Activated T-helper 17 cell treated with anti-CD3 and anti-CD28 coated beads, Interleukin-2, amount 50 U/mL, for 72 hours (primary cell): ENCODE measurements at regions not wholly inside any gene's neighbourhood (a gene's known extent, or its start where the extent isn't known, plus 50 kb on each side); places are given as distances from the start of the nearest gene placed in this dataset.
"Not testable (repeated sequence)": the region's sequence is repeated elsewhere in the genome, so short reads cannot be mapped to it uniquely, and the experiment has no call there.

Experiments
- ATAC-seq: fragments of 150-1000 bp; cut with Tn5 transposase; replicated peaks from 2 replicates; pipeline ENCODE4 v1.10.0; 2021; ENCODE audit warnings: mild to moderate bottlenecking, moderate library complexity
- H3K27ac Mint-ChIP-seq: one replicate; pipeline ENCODE4 v1.8.0; 2022; ENCODE audit warnings: mixed read lengths
- H3K27me3 Mint-ChIP-seq: one replicate; pipeline ENCODE4 v1.8.0; 2022; ENCODE audit warnings: mixed read lengths
- H3K36me3 Mint-ChIP-seq: one replicate; pipeline ENCODE4 v1.8.0; 2022; ENCODE audit warnings: low read depth, mild to moderate bottlenecking, mixed read lengths
- H3K4me1 Mint-ChIP-seq: one replicate; pipeline ENCODE4 v1.8.0; 2022; ENCODE audit warnings: mixed read lengths
- H3K4me3 Mint-ChIP-seq: one replicate; pipeline ENCODE4 v1.8.0; 2022; ENCODE audit warnings: mild to moderate bottlenecking, mixed read lengths
- H3K9me3 Mint-ChIP-seq: one replicate; pipeline ENCODE4 v1.8.0; 2022; ENCODE audit warnings: mixed read lengths

DNA sequence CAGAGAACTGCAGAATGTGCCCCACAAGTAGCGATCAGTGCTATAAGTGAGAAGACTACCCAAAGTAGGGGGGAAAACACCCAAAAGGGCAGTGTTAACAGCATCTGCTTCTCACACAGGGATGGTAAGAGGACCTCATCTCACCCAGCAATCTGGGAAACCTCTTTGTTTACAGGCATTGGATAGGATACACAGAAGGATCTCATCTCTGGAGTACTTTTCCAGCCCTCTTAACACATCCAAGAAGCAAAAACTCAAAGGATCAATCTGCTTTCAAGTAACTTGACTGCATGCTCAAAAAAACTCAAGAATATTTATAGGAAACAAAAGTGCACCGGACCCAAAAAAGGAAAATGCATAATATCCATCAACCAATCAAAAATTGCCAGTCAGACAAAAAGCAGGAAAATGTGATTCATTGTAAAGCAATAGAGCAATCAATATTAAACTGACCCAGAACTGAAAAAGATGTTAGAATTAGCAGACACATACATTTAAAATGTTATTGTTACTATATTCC lies 311.0 kb upstream of the CXADR start:
- Mint-ChIP-seq H3K4me1 (no peaks in the 10 kb centered on the region), H3K9me3 (peaks cover 4% of the 10 kb centered on the region), H3K36me3 (no peaks in the 10 kb centered on the region), H3K27me3 (no peaks in the 10 kb centered on the region), H3K4me3 (no peak overlapping the region), H3K27ac (no peak overlapping the region)
- ATAC-seq = no peak

DNA sequence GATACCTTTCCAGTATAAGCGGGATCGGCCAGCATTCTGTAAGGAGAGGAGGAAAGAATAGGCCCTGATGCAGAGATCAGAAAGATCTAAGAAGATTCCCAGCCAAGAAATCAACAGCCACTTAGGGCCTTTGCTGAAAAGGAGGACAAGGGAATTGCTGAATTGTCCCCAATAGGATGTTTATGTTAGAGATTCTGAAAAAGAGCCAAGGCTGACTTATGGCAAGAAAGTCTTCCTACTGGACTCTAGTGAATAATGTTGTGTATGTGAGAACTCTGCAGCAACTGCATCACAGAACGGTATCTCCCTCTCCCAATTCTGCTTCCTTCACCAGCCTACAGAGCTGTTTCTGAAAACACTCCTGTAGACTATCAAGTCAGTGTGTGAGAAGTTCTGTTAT lies 298.0 kb upstream of the CXADR start:
- H3K27me3 Mint-ChIP-seq = no peaks in the 10 kb centered on the region
- H3K4me1 Mint-ChIP-seq = no peaks in the 10 kb centered on the region
- H3K4me3 Mint-ChIP-seq = no peak overlapping the region
- H3K27ac Mint-ChIP-seq = no peak overlapping the region
- no peaks in the 10 kb centered on the region for H3K36me3 Mint-ChIP-seq
- ATAC-seq = no peak
- H3K9me3 Mint-ChIP-seq = peaks cover 13% of the 10 kb centered on the region

DNA sequence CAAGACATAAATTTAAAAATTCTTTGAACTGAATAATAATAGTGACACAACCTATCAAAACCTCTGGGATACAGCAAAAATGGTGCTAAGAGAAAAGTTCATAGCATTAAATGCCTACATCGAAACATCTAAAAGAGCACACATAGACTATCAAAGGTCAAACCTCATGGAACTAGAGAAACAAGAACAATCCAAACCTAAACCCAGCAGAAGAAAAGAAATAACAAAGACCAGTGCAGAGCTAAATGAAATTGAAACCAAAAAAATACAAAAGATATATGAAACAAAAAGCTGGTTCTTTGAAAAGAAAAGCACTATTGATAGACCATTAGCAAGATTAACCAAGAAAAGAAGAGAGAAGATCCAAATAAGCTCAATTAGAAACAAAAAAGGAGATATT lies 293.8 kb upstream of the CXADR start:
- peaks cover 18% of the 10 kb centered on the region for H3K9me3 Mint-ChIP-seq
- not testable (repeated sequence) for ATAC-seq, H3K27ac Mint-ChIP-seq, H3K4me1 Mint-ChIP-seq, H3K4me3 Mint-ChIP-seq, H3K27me3 Mint-ChIP-seq, H3K36me3 Mint-ChIP-seq

DNA sequence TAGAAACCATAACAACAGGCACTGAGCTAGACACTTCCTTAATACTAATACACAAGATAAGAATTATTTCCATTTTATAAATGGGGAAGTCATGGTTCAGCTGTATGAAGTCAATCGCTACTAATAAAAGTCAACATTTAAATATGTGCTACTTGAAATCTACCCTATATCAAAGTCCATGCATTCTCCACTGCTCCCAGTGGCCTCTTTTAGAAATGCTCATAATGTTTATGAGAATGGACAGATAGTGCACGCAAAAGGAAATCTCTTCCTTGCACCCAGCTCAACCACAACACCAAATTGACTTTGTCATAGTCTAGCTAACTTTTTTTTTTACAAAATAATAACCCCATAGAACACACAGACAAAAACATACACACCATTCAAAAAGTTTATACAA lies 281.7 kb upstream of the CXADR start:
- ATAC-seq = no peak
- Mint-ChIP-seq H3K36me3 (no peaks in the 10 kb centered on the region), H3K4me1 (no peaks in the 10 kb centered on the region), H3K27ac (no peak overlapping the region), H3K9me3 (peaks cover 16% of the 10 kb centered on the region), H3K27me3 (no peaks in the 10 kb centered on the region), H3K4me3 (no peak overlapping the region)

DNA sequence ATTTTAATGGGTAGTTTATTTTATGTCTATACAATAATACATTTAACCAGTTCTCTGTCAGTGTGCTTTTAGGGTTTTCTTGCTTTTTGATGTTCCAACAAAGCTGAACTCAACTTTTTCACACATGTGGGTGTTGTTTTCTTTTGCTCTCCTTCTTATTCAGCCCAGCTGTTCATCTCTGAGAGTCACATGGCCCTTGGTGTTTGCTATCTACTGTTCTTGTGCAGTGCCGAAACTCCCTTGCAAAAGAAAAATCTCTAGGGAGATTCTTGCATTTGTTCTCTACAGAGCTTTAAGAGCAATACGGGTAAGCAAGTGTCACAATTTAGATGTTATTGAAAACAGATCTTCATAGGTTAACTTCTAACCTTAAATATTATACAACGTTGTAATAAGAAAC lies 281.1 kb upstream of the CXADR start:
- peaks cover 16% of the 10 kb centered on the region for H3K9me3 Mint-ChIP-seq
- no peaks in the 10 kb centered on the region for H3K36me3 Mint-ChIP-seq
- H3K4me1 Mint-ChIP-seq = no peaks in the 10 kb centered on the region
- H3K27me3 Mint-ChIP-seq = no peaks in the 10 kb centered on the region
- H3K4me3 Mint-ChIP-seq = no peak overlapping the region
- H3K27ac Mint-ChIP-seq = no peak overlapping the region
- ATAC-seq = no peak

DNA sequence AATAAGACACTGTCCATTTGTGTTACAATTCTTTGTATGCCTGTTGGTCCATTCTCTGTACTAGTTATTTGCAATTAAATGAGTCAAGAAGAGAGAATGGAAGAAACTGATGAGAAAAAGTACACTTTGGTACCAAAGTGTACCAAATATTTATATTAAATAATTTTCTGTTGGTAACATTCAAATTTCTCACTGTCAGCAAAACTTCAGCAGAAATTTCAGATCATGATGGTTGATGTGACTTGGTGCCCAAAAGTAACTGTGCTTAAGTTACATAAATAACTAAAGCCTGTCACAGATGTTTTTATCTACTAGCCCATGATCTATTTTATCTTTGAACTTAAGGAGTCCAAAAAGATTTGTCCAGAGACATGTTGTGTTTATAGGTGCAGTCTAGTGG lies 274.4 kb upstream of the CXADR start:
- Mint-ChIP-seq H3K4me1 (no peaks in the 10 kb centered on the region), H3K9me3 (peaks cover 31% of the 10 kb centered on the region), H3K27ac (no peak overlapping the region), H3K27me3 (no peaks in the 10 kb centered on the region), H3K4me3 (no peak overlapping the region), H3K36me3 (no peaks in the 10 kb centered on the region)
- ATAC-seq = no peak

DNA sequence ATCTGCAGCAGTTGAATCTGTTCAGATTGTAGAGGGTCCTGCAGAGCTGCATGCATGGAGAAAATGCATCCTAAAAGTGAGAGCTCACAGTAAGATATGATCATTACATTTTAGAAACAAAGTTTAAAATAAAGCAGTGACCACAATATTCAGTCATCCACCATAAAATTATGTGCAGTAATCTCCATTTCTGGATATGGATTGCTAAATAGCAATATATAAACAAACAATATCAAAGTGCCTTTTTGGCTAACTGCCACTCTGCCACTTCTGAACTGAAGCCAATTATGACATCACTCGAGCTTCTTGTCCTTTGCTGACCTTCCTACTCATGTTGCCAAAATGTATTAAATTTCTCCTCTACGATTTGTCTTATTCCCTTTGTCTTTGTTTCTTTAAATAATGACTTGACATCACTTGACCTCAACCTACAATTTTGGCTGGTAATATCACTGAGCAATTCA lies 262.0 kb upstream of the CXADR start:
- Mint-ChIP-seq H3K9me3 (peaks cover 4% of the 10 kb centered on the region), H3K36me3 (no peaks in the 10 kb centered on the region), H3K27ac (no peak overlapping the region), H3K4me1 (no peaks in the 10 kb centered on the region), H3K27me3 (no peaks in the 10 kb centered on the region), H3K4me3 (no peak overlapping the region)
- ATAC-seq = no peak

DNA sequence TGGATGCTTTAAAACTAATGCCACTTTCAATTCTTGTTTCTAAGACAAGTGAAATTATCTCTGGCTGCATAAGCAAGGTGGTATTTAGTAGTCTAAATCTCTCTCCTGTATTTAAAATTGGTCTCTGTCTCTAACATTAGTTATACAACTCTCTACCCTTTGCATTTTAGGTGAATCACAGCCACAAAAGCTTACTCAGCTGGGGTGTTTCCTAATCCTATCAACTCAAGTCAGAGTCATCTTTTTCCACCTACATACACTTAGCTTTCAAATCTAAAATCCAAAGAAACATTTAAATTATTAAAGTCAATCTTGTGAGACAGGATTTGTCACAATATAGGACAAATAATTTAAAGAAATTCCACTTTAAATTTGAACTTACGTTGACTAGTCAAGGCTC lies 255.1 kb upstream of the CXADR start:
- Mint-ChIP-seq H3K36me3 (no peaks in the 10 kb centered on the region), H3K27me3 (no peaks in the 10 kb centered on the region), H3K9me3 (peaks cover 6% of the 10 kb centered on the region), H3K4me1 (no peaks in the 10 kb centered on the region), H3K27ac (no peak overlapping the region), H3K4me3 (no peak overlapping the region)
- no peak for ATAC-seq

DNA sequence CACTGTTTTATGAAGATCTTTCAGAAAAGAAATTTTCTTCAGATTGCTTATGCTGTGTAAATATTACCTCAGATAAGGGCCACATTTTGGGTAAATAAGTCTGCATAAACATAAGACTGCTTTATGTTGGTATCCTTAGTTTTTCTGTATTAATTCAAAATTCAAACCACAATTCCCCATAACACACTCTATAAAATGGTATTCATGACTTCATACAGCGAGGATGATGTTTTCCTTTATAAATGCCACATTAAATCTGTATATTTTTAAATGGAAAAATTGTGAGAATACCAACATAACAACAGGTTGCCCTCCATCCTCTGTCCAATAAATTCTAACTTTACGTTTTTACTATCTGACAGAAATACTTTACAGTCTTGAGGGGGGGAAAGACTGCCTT lies 248.7 kb upstream of the CXADR start:
- Mint-ChIP-seq H3K4me3 (no peak overlapping the region), H3K27ac (no peak overlapping the region), H3K9me3 (no peaks in the 10 kb centered on the region), H3K27me3 (peaks cover 4% of the 10 kb centered on the region), H3K4me1 (no peaks in the 10 kb centered on the region), H3K36me3 (no peaks in the 10 kb centered on the region)
- no peak for ATAC-seq

DNA sequence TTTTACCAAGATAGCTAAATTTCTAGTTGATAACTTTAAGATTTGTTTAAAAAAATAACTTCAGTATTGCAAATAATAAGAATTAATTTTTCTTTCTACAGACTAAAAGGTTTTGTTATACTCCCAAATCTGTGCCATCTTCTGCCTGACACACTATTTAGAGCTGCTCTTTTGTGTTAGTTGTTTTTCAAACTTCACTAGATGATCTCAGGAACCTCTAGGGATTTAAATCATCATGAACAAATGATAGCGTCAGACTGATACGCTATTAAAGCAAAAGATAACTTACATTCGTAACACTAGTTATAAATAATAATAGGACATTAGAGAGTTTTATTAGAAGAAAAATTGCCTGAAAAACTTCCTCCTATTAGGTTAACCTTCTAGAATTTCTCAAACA lies 243.1 kb upstream of the CXADR start:
- no peak overlapping the region for H3K4me3 Mint-ChIP-seq
- no peak overlapping the region for H3K27ac Mint-ChIP-seq
- H3K9me3 Mint-ChIP-seq = peaks cover 7% of the 10 kb centered on the region
- H3K36me3 Mint-ChIP-seq = no peaks in the 10 kb centered on the region
- H3K27me3 Mint-ChIP-seq = peaks cover 4% of the 10 kb centered on the region
- no peak for ATAC-seq
- no peaks in the 10 kb centered on the region for H3K4me1 Mint-ChIP-seq

DNA sequence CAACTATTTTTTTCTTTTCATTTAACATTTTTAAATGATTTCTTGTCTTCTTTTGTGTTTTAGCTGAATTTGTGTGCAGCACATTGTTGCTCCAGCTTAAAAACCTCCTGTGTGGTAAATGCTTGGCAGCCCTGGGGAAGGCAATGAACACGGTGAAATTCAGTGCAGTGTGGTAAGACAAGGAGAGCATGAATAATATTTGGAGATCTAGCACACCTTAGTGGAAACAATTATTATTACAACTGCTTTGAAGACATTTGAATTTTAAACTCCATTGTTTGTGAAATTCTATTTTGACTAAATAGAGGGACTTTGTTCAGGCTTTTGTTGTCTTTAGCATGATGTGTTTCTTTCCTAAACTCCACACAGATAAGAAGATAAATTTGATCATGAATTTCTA lies 242.6 kb upstream of the CXADR start:
- H3K27me3 Mint-ChIP-seq = peaks cover 4% of the 10 kb centered on the region
- H3K27ac Mint-ChIP-seq = no peak overlapping the region
- no peak overlapping the region for H3K4me3 Mint-ChIP-seq
- H3K4me1 Mint-ChIP-seq = no peaks in the 10 kb centered on the region
- no peaks in the 10 kb centered on the region for H3K36me3 Mint-ChIP-seq
- H3K9me3 Mint-ChIP-seq = peaks cover 7% of the 10 kb centered on the region
- ATAC-seq = no peak

DNA sequence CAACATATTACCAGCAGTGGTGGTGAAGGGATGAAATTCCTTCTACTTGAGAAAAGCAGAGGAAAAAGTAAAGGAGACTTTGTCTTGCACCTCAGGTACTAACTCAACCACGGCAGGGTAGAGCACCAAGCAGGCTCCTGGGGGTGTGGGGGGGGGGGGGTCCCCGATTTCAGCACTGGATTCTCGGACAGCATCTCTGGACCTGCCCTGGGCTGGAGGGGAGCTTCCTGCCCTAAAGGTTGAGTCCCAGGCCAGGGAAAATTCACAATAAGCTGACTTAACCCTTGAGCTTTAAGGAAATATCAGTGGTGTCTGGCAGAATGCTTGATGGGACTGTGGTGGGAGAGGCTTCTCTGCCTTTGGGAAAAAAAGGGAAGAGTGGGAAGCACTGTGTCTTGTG lies 233.2 kb upstream of the CXADR start:
- Mint-ChIP-seq H3K4me3 (no peak overlapping the region), H3K36me3 (no peaks in the 10 kb centered on the region), H3K4me1 (no peaks in the 10 kb centered on the region), H3K9me3 (peaks cover 25% of the 10 kb centered on the region), H3K27ac (no peak overlapping the region), H3K27me3 (no peaks in the 10 kb centered on the region)
- no peak for ATAC-seq

DNA sequence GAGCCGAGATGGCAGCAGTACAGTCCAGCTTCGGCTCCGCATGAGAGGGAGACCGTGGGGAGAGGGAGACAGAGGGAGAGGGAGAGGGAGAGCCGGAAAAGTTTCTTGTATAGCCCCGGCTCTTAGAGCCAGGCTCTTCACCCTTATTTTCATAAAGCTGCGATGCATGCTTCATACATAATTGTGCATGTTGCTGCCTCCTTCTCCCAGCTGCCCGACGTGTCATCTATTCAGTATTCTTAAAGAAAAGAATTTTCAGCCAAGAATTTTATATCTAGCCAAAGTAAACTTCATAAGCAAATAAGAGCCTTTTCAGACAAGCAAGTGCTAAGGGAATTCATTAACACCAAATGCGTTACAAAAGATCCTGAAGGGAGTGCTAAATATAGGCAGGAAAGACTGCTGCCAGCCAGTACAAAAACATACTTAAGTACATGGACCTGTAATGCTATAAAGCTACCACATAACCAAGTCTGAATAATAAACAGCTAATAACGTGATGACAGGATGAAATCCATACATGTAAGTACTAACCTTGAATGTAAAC lies 219.8 kb upstream of the CXADR start:
- not testable (repeated sequence) for H3K9me3 Mint-ChIP-seq, H3K27me3 Mint-ChIP-seq, H3K4me3 Mint-ChIP-seq, ATAC-seq, H3K27ac Mint-ChIP-seq, H3K36me3 Mint-ChIP-seq, H3K4me1 Mint-ChIP-seq

DNA sequence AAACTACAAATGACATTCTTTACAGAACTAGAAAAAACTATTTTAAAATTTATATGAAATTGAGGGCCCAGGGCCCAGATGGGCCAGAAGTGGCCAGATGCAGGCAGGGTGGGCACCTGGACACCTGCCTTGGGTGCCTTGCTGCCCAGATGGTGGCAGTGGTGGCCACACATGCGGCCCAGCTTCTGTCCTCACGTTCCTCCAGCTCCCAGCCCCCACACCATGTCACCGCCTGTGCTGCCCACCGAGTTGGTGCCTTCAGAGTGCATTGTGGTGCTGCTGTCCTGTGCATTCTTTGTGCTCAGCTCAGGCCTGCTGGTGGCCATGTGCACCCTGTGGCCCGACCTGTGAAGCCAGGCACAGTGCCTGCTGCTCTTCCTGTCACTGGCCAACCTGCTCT lies 216.8 kb upstream of the CXADR start:
- peaks cover 3% of the 10 kb centered on the region for H3K9me3 Mint-ChIP-seq
- ATAC-seq = no peak
- no peaks in the 10 kb centered on the region for H3K36me3 Mint-ChIP-seq
- no peaks in the 10 kb centered on the region for H3K4me1 Mint-ChIP-seq
- no peaks in the 10 kb centered on the region for H3K27me3 Mint-ChIP-seq
- H3K27ac Mint-ChIP-seq = no peak overlapping the region
- no peak overlapping the region for H3K4me3 Mint-ChIP-seq

DNA sequence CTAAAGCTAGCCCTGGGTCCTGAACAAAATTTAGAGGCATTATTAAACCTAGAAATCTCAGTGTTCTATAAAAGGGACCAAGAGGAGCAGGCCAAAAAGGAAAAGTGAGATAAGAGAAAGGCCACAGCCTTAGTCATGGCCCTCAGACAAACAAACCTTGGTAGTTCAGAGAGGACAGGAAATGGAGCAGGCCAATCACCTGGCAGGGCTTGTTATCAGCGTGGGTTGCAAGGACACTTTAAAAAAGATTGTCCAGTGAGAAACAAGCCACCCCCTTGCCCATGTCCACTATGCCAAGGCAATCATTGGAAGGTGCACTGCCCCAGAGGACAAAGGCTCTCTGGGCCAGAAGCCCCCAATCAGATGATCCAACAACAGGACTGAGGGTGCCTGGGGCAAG lies 213.3 kb upstream of the CXADR start:
- not testable (repeated sequence) for H3K4me3 Mint-ChIP-seq, H3K4me1 Mint-ChIP-seq, H3K36me3 Mint-ChIP-seq, ATAC-seq, H3K27ac Mint-ChIP-seq, H3K27me3 Mint-ChIP-seq
- peaks cover 11% of the 10 kb centered on the region for H3K9me3 Mint-ChIP-seq

DNA sequence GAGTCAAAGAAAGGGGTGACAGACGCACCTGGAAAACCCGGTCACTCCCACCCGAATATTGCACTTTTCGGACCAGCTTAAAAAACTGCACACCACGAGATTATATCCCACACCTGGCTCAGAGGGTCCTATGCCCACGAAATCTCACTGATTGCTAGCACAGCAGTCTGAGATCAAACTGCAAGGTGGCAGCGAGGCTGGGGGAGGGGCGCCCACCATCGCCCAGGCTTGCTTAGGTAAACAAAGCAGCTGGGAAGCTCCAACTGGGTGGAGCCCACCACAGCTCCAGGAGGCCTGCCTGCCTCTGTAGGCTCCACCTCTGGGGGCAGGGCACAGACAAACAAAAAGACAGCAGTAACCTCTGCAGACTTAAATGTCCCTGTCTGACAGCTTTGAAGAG lies 185.1 kb upstream of the CXADR start:
- not testable (repeated sequence) for H3K27ac Mint-ChIP-seq, ATAC-seq, H3K27me3 Mint-ChIP-seq, H3K4me1 Mint-ChIP-seq, H3K36me3 Mint-ChIP-seq, H3K4me3 Mint-ChIP-seq, H3K9me3 Mint-ChIP-seq
